NOMO-1 treated with DMSO at 0.1 percent for 48 hours (cell line): ENCODE measurements at regions not wholly inside any gene's neighbourhood (a gene's known extent, or its start where the extent isn't known, plus 50 kb on each side); places are given as distances from the start of the nearest gene placed in this dataset.

Source experiments
- DNase-seq: peaks from one replicate; lab custom pipeline; 2025; ENCODE audit not compliant: unreplicated experiment; lab: John Stamatoyannopoulos, UW

DNA sequence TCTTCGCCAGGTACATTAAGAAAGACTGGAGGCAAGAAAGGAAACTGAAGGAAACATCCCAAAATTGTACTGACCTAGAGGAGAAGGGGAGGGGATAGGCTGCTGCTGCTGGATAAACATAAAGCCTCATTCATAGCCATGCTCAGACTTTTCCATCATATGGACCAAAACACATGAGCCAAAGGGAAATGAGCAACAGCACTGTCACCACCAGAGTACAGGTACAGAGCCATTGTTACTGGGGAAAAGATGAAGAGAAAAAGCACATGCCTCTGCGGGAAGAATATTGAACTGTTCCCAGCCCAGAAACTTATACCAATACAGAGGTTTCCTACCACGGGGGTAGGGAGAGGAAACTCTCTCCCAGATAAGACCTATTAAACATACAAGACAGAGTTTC lies 861.9 kb downstream of the NTRK3 start:
- no peak for DNase-seq

DNA sequence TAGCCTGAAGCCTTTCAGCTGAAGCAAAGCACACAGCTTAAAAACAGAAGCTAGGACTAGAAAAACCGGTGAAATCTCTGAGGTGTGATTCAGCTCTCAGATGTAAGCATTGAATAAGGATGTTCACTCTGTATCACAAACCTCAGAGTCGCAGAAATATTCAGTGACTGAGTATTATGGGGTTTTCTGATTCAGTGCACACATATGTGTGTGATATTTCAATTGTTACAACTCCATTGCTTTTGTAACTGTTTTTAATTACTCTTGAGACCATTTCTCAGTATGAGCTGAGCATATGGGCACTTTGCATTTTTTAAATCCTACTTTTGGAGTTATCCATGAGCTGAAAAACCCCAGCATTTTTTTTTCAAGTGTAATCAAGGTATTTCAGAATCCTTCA lies 868.8 kb downstream of the NTRK3 start:
- no peak for DNase-seq

DNA sequence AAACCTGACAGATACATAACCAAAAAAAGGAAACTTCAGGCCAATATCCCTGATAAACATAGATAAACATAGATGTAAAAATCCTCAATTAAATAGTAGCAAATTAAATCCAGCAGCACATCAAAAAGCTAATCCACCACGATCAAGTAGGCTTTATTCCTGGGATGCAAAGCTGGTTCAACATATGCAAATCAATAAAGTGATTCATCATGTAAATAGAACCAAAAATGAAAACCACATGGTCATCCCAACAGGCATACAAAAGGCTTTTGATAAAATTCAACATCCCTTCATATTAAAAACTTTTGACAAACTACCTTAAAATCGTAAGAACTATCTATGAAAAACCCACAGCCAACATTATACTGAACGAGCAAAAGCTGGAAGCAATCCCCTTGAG lies 882.2 kb downstream of the NTRK3 start:
- DNase-seq = no peak

DNA sequence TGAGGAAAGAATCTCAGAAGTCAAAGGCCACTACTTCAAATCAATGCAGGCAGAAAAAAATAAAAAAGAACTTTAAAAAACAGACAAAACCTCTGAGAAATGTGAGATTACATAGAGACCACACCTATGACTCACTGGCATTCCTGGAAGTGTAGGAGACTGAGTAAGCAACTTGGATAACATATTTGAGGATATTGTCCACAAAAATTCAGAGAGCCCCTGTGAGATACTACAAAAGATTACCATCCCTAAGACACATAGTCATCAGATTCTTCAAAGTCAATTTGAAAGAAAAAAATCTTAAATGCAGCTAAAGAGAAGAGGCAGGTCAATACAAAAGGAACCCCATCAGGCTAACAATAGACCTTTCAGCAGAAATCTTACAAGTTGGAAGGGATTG lies 887.3 kb downstream of the NTRK3 start:
- no peak for DNase-seq

DNA sequence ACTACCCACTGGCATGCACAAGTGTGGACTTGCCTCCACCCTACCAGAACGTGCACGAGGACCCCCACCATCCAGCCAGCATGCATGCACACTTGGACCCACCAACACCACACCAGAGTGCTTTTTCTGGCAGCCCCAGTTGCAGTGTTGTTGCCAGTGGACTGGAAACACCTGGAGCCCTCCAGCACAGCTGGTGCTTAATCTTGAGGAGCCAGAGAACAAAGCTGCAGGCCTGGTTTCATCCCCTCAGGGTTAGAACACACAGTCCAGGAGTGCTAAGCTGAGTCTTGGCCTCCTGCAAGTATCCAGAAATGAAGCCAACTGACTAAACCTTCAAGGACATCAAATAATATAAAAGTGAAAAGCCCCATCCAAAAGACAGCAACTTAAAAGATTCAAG lies 888.0 kb downstream of the NTRK3 start:
- no peak for DNase-seq

DNA sequence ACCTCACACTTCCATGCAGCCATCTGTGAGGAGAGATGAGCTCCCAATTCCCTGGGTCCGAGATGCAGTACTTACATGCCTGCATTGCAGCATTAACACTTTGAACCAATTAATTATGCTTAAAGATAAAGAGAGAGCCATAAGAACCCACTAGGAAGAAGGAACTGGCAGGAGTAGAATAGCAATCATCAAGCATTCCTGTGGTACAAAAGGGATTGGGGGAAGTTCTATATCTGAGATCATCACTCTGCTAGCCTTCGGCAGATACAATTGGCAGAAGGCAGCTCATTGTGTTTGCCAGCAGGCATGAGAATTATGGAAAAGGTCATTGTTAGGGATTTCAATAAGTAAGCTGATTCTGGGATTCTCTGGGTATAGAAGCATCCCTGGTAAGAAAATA lies 891.4 kb downstream of the NTRK3 start:
- no peak for DNase-seq

DNA sequence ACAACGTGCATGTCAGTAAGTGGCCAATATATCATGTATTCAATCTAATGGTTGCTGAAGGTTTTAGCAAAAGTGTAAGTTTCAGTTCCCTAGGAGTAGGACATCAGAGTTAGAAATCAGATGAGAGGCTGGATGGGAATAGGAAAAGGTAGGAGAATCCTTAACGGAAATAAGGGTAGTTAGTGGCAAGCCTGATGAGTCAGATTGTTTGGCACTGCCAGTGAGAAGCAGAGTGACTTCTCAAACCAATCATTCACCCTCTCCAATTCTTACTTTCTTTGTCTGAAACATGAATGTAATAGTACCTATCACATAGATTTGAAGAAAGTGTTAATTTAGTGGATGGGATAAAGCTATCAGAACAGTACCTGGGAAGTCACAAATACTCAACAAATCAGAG lies 894.0 kb downstream of the NTRK3 start:
- no peak for DNase-seq

DNA sequence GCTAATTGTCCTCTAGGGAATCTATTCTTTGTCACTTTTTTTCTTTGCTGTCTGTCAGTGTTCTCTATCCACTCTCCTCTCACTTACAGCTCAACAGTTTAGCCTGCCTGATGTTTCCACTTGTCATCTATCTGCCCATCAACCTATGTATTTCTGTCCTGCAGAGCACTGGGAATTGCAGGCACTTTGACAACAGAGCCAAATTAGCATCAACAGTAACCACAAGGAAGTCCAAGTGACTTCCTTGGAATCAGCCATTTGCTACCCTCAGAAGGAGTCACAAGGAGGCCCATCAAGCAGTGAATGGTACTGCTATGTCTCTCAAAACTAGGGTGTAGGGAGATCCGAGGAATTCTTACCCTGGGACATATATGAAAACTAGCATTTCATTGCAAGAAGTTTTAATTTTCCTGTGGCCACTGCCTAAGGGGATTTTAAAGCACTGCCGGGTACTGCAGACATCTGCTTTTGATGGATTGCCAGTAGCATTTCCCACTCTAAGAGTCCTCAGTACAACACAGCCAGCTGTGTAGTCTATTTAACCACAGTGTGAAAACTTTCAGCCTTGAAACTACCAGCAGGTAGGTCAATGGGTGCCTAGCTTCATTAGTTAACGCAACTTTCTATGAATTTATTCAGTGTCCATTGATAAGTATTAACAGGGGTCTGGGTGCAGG lies 898.8 kb downstream of the NTRK3 start:
- no peak for DNase-seq

DNA sequence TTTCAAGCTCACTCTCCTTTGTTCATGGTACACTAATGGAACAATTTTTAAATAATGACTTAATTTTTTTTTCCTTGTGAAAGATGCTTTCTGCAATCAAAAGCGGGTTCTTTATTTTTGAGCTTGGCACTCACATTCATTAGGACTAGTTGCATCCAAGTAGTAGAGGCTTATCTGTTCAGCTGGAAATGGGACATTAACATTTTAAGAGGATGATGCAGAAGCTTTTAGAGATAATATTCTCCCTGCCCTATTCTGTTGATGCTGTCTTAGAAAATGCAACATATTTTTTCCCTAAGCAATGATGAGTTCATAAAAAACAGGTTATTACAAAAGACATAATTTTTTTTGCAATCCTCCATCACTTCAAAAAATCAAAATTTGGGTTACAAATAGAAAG lies 900.6 kb downstream of the NTRK3 start:
- no peak for DNase-seq

DNA sequence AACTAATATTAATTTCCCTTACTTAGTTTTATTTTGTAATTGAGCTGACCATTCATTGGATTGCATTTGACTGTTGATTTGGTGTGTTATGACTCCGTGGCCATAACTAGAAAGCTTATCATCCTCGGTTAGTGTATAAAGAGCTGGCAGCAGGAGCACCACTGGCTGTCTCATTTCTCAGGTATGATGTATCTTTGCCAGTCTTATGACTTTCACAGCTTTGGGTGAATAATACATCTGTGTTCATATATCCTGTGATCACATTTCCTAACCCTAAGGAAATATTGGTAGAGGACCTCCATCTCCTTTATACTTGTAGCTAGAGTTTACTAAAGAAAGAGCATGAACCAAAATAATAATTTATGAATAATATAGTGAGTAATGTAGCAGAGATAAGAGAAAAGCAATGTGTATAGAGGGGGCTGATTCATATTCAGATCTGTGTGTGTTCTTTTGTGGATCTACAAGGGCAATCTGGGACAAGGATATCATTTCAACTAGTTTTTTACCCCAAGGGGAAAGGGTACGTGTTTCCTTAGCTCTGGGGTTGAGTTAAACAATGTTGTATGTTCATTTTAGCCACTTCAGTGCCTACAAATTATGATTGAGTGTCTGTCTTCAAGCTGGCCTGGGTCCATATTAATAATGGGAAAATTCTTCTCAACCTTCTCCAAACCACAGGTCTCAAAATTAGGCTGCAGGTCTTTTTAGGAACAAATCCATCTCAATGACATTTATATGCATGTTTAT lies 901.7 kb downstream of the NTRK3 start:
- no peak for DNase-seq

DNA sequence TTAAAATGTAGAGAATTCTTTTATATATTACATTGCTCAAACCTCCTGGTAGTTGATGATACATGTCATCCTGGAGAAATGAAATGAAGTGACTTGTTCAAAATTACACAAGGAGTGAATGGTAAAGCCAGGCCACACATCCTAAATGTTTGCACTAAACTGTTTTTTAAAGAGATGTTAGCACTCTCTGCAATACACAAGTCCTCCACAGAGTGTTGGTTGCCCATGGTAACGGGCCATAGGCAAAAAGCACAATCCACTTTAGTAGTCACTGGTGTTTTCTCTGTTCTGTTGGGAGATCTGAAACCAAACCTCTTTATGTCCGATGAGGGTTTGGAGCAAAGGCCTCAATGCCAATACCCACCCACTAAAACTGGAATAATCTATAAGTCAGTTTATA lies 907.4 kb downstream of the NTRK3 start:
- DNase-seq = no peak

DNA sequence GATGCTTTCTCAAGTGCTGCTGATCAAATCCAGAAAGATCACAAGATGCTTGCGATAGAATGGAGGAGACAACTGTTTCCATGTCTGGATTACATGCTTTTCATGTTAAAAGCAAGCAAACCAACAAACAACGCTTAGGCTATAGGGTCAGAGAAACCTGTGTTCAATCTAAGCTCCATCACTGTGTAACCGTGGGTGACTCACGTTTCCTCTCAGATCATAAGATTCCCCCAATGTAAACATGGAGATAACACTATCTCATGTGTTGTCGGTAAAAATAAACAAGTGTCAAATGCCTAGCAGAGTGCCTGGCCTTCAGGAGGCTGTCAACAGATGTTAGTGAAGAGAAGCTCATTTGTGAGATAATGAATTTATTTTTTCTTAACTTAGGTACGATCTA lies 907.8 kb downstream of the NTRK3 start:
- DNase-seq = no peak

DNA sequence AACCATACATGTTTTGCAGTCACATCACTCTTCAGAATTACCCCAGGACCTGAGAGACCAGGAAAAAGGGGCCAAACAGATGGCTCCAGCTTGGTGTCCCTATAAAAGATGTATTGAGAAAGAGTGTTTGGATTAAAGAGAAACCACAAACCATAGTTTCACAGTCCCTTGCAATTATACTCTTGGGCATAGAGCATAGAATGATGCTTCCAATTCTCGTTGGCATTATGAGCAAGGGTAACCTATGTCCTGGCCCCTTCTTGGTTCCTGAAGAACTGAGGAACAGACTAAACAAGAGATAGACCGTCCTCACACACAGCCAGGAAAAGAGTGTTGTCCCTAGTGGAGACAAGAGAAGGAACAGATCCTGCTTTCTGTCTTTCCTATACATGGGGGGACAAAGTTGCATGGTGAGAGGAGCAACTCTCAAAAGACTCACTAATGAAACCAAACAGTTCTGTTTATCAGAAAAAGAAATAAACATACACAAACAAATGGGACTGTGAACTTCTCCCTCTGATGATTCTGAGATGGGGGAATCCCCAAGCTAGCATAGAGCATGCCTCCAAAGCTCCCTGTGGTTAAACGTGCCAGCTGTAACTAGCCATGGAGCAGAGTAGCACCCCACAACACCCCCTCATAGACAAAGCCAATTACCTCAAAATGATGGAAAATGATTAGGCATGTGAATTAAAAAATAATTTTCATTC lies 908.6 kb downstream of the NTRK3 start:
- no peak for DNase-seq

DNA sequence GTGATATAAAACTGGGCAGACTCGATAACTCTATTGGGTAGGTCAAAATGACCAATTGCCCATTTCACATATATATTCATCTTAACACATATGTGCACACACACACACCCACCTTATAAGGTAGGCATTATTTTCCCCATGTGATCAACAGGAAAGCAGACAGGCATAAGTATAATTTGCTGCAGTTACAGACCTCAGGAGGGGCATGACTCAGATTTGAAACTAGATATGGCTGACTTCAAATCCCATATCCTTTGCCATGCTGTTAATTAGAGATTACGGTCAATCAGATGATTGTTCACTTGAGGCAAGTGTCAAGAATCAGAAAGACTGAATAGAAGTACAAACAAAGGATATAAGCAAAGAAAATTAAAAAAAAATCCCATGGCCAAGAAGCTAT lies 910.6 kb downstream of the NTRK3 start:
- DNase-seq = no peak

DNA sequence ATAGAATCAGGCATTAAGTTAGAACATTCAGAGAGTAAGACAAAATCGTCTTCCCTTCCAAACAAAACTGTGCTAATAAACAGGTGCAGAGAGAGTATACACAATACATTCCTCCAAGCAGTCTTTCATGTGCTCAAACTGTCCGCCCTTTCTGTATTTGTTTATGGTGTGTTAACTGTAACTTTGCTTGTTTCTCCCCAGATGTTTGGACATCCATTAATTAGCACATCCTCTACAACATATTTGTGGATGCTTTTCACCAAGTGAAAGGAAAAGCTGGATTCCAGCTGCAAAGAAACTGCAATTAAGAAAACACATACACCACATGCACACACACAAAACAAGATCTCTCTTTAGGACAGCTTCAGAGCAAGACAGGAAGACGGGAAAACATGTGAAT lies 912.6 kb downstream of the NTRK3 start:
- no peak for DNase-seq

DNA sequence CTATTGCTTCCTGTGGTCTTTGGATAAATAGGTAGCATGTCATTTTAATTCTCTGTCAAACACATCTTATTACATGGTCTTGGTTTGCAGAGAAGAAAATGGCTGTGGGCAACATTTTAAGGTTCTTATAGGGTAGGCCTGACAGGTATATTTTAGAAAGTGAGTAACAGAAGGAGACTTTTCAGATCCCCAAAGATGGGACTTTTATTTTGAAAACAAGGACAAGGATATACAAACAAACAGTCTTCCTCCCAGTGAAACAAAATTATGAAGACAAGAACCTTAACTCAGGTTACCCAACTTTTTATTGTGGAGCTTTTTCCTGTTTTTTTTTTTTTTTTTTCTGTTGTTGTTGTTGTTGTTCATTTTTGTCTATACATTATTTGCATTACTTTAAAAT lies 916.2 kb downstream of the NTRK3 start:
- no peak for DNase-seq

DNA sequence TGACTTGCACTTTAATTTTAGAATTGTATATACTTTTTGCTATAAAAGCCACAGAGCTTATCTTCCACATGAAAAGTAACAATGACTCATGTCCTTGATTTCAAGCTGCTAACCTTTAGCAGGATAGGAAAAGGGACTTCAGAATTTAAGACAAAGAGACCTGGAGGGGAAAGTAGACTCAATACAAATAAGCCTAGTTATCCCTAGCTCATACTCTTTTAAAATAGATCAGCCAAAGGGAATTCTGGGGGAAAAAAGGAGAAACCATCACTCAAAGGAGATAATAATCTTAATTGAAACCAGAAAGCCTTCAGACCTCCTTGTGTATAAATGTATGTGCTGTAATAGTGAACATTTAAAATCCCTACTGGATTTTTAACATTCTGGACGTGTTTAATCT lies 930.3 kb downstream of the NTRK3 start:
- no peak for DNase-seq

DNA sequence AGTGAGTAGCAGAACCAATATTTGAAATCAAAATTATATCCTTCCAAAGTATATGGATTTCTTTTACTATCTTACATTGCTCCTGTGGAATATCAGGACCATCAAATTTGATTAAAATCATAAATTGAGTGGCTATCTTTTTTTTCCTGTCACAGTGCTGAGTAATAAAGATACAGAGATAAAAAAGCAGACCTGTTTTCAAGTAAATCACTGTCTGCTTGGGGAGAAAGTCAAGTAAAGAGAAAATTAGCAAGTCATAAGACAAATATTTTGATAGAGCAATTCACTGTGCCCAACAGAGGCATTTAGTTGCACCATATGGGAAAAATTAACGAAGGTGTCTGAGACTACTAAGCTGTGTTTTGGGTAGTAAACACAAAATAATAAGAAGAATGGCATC lies 933.7 kb downstream of the NTRK3 start:
- DNase-seq = no peak

DNA sequence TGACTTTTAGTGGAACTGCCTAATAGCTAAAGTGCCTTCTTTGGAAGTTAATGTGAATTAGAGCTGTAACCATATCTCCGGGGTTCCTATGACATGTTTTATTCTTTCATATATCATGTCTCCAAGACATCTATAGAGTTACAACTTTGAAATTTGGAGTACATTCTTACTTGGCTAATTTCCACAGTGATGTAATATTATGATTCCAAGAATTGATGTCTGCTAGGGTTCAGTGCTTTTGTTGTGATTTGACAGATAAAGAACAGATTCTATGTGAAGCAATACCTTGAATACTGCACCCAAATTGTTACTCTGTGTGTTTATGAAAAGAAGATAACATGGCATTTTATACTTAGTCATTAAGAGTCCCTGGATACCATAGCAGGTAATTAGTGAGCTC lies 934.3 kb downstream of the NTRK3 start:
- DNase-seq = no peak

DNA sequence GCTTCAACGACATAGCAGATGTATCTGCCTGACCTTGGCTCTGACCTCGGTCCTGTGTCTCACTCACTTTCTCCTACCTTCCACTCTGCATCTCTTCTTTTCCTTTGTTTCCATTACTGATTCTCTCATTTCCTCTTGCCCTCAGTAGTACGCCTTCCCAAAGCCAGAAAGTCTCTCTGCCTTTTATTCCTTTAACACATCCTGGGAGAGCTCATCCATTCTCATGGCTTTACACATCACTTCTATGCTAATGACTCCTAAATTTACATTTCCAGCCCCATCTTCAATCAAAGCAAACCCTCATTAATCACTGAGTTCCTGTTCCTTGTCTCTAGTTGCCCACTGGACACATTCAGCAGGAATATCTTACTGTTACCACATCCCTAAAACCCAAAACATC lies 938.6 kb downstream of the NTRK3 start:
- no peak for DNase-seq

DNA sequence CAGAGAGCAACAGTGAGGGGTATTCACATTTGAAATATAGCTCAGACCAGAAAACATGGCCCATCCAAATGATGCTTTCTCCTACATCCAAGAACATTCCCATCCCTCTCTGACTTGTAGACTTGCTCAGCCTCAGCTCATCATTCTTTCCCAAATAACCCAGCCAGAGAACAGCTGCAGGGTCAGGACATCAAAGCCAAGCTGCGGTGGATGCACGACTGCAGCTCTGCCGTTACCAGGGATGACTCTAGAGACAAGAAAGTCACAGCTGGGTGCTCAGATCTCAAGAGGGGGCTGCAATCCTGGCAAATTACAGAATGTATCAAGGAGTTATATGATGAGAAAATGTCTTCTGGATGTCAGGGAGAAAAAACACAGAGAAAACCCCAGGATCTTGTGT lies 944.3 kb downstream of the NTRK3 start:
- DNase-seq = no peak

DNA sequence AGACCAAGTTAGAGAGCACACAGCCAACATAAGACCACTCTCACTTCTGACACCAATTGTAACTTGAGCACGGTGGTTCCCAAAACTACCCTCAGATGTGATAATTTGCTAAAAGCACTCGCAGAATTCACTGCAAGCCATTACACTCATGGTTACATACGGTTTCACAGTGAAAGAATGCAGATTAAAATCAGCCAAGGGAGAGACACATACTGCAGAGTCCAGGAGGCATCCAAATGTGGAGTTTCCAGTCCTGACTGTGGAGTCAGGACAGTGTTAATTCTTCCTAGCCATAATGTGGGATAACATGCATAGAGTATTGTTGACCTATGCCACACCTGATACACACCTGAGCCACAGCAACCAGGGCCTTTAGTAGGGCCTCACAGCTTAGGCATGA lies 956.4 kb downstream of the NTRK3 start:
- no peak for DNase-seq
